GM18909 (cell line): ENCODE measurements at regions not wholly inside any gene's neighbourhood (a gene's known extent, or its start where the extent isn't known, plus 50 kb on each side); places are given as distances from the start of the nearest gene placed in this dataset.

ENCODE experiments used
- ATAC-seq: cut with Tn5 transposase; IDR thresholded peaks from one replicate; pipeline ENCODE4 v1.9.1; 2021; ENCODE audit warnings: mild to moderate bottlenecking; ENCODE audit not compliant: unreplicated experiment, poor library complexity

GRCh38 chr18:40565805-40566509 is 1389.1 kb upstream of the PIK3C3 start:
- ATAC-seq: no peak

DNA sequence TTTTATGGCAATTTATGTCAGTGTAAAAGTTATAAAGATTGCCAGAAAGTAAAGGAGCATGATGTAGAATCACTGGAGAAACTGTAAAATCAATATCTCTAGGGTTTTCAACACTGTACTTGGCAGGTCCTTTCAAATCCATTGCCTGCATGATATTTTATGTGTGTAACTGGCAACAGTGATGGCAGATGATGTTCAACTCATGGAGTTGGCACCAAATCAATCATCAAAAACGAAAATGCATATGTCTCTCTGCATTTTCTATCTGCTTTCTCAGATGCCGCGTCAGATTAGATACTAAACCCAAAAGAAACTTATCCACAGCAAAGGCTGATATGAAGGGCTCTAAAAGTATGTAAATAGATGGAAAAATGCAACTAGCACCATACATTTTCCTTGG is 1395.5 kb upstream of the PIK3C3 start:
- ATAC-seq: no peak

DNA sequence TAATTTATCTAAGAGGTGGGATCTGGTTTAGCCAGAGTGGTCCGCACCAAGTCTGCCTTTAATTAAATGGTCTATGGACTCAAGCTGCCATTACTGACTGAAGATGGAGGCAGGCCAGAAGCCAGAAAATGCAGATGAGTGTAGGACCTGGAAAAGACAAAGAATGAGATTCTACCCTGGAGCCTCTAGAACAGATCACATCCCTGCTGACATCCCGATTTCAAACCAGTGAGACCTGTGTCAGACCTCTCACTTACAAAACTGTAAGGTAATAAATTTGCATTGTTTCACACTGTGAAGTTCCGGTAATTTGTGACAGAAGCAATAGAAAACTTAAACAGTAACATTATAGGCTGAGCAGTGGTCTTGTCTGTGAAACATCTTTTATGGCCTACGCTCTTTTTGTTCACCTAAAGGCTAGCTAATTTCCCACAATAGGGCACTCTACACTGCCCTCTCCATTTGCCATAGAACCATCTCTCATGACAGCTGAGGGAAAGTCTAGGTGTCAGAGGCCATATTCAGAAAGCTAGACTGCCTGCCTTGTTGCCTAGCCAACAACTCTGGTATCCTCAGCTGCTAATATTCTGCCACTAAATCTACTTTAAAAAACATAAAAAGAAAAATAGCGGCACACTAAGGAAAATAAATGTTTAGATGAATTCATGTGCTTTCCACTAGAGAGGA is 1396.2 kb upstream of the PIK3C3 start:
- no peak for ATAC-seq

DNA sequence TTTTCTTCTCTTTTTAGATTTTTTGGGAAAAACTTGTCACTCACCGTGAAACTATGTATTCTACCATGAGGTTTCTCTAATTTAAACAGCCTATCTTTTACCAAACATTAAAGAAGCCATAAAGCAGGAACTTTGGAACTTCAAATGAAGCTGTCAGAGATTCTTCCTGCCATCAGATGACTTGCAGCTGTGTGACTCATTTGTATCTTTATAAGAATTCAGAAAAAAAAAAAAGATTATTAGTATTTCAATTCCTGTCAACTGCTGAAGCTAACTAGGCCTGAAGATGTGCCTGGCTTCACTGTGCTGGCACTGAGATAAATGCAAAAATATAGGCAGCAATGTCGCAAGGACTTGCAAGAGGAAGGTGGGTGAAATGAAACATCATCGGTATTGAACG is 1399.1 kb upstream of the PIK3C3 start:
- ATAC-seq: no peak

GRCh38 chr18:40553029-40553428 is 1402.0 kb upstream of the PIK3C3 start:
- no peak for ATAC-seq

DNA sequence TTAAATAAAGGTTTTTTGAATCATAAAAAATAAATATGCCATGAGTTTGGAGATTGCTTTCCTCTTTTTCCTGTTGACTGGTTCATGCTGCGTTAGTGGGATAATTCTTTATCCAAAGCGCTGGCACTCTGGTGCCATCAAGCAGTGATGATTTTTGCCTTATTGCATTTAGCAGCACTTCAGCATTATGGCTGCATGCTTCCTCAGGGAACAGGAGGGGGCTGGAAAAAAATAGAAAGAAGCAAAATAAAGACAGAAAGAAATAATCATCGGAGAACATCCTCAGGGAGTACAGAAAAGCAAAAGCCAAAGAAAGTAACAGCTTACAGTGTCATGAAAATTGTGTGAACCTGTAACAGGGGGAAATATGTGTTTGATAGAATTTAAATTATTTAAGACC is 1408.2 kb upstream of the PIK3C3 start:
- ATAC-seq: no peak

- no peak for ATAC-seq
Observed at GRCh38 chr18:40534723-40535122, 1420.3 kb upstream of the PIK3C3 start.

DNA sequence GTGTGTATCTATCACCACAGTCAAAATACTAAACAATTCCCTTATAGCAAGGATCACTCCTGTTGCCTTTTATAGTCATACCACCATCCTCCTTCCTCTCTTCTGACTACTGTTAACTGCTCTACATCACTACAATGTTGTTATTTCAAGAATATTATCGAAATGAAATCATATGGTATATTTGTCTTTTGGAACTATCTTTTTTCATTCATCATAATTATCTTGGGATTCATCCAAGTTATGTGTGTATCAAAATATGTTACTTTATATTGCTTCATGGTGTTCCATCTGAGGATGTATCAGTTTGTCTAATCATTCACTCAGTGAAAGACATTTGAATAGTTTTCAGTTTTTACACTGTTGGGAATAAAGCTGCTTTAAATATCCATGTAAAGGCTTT is 1423.0 kb upstream of the PIK3C3 start:
- ATAC-seq: no peak

GRCh38 chr18:40531051-40531450 is 1424.0 kb upstream of the PIK3C3 start:
- no peak for ATAC-seq

DNA sequence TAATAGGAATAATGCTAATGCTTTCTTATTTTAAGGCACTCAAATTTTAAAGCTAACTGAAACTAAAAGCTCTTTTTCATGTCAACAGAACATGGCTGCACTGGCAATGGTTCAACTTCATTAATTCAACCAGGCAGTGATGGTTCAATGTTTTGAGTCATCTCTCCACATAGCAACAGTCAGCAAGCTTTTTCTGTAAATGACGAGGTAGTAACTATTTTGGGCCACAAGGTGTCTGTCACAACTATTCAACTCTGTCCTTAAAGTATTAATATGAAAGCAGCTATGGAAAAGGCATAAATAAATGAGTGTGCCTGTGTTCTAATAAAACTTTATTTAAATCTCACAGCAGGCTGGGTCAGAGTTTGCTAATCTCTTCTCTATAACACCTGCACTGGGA is 1425.6 kb upstream of the PIK3C3 start:
- ATAC-seq: no peak

DNA sequence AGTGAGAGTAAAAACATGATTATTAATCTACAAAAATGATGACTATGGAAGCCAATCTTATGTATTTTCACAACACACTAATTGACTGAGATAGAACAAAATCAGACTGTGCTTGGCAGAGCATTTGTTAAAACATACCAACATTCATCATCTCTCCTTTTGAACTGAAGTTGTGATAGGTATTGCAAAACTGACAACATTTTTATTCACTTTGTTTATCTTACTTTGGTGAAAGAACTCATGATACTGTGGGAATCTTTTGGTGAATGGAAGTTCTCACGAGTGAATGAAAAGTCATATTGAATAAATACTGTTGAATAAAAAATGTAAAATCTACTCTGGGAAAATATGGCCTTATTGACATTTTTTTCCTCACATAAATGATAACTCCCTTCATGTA is 1430.2 kb upstream of the PIK3C3 start:
- ATAC-seq: no peak

- no peak for ATAC-seq
Observed at GRCh38 chr18:40523287-40523686, 1431.7 kb upstream of the PIK3C3 start.

DNA sequence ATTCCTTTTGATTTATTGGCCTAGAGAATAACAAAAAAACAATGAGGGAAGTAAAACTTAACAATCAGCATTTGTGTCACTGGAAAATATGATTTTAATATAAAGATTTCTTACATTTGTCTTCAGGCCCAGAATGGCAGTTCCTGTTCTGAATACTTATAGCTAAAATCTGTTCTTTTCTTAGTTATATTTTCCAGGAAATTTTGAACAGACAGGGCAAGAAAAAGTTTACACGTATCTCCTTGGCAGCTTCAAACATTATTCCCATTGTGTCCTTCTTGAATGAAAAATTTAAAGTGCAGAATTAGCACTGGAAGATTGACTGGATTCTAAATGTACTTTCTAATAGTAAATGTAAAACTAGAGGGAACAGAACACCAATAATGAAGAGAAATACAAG is 1454.0 kb upstream of the PIK3C3 start:
- no peak for ATAC-seq

DNA sequence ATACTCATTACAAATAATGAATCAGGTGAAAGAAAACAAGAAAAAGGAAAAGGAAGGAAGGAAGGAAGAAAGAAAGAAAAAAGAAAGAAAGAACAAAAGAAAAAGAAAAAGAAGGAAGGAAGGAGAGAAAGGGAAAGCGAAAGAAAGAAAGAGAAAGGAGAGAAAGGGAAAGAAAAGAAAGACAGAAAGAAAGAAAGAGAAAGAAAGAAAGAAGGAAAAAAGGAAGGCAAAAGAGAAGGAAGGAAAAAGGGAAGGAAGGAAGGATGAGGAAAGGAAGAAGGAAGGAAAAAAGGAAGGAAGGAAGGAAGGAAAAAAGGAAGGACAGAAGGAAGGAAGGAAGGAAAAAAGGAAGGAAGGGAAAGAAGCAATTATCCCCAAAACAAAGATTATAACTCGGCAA is 1460.4 kb upstream of the PIK3C3 start:
- ATAC-seq: no peak

- no peak for ATAC-seq
Observed at GRCh38 chr18:40493316-40493715, 1461.7 kb upstream of the PIK3C3 start.

DNA sequence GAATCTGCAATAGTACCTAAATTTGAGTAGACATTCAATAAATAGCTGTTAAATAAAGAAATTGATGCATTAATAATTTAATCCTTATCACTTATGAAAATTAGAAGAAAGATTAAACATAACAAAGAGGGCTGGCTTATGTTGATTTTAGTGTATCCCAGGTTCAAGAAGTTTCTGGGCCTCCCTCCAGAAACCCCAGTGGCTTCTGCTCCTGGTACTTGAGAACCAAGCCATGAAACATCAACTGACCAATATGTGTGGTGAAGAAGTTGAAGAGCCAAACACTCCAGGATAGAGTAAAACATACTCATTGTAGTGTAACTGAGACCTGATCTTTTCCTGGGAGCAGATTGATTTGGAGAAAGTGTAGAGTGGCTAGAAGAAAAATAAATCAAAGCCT is 1465.7 kb upstream of the PIK3C3 start:
- ATAC-seq: no peak

DNA sequence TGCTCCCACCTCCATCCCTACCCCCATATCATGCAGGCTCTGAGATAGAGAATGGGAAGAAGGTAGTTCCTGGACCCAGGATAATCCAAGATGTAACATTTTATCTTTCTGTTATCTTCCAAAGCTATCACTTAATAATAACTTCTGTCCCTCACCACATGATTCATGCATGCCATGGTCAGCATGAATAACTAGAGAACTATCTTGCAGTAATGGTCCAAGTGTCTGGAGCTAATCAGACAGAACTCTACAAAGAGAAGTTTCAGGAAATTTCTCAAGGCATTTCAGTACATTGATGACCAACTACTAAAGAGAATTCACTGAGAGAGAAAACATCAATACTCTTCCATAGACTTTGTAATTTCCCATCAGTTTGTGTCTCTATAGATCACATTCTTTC is 1469.7 kb upstream of the PIK3C3 start:
- ATAC-seq: no peak

DNA sequence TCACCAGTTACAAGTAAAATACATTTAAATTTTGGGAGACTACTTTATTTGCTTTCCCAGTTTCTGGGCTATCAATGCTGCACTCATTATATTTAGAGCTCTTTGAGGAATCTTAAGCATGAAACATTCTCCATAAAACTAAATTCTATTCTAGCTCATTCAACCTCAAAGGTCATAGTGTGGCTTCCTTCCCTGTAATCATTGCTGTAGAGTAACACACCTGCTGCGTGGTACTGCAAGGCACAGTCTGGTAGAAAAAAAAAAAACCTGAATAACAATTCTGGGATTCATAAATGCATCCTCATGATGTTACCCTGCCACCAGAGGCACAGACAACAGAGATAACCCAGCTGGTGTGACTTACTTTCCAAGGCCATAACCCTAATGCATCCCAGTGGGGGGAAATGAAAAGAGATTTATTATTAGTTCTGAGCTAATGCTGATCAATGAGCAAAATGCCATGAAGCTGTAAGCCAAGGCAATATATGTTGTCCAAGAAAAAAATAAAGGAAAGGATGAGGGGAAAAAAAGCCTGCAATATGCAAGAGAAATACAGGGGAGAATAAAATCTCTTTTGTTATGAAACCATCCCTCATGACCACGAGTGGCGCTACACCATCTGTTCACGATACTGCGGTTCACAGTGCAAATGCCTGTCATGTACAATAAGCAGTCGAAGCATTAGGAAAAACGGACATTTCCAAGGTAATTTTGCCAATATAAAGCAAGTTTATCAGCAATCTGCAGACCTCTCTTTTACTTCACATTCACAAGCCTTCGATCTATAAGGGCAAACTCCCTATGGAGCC is 1481.6 kb upstream of the PIK3C3 start:
- ATAC-seq: no peak

GRCh38 chr18:40470723-40471122 is 1484.3 kb upstream of the PIK3C3 start:
- no peak for ATAC-seq

GRCh38 chr18:40469851-40470250 is 1485.2 kb upstream of the PIK3C3 start:
- no peak for ATAC-seq

DNA sequence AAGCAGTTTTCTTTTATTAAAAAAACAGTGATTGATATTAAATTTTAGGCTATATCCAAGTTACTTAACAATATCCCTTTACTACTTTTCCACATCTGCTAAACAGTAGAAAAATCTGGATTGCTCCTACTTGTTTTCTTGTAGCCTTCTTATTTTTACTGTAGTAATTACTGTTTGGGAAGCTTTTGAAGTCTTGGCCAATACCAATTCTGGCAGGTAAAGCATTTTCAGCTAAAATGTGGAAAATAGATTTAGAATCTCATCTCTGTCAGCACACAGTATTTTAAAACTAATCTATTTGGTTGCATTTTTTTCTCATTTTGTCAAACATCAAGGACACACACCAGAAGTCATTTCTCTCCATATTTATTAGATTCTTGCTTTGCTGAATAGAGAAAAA is 1485.7 kb upstream of the PIK3C3 start:
- ATAC-seq: no peak
